Erythroblast (primary cell): ENCODE measurements at regions not wholly inside any gene's neighbourhood (a gene's known extent, or its start where the extent isn't known, plus 50 kb on each side); places are given as distances from the start of the nearest gene placed in this dataset.
"Not testable (repeated sequence)": the region's sequence is repeated elsewhere in the genome, so short reads cannot be mapped to it uniquely, and the experiment has no call there.

Experiments used
- DNase-seq, 2 experiments: peaks; one replicate each; lab custom pipeline; 2025; lab: John Stamatoyannopoulos, UW
- GATA1 ChIP-seq: IDR thresholded peaks from 2 replicates; pipeline ENCODE4 v1.6.1; 2011; ENCODE audit warnings: low read depth, mild to moderate bottlenecking, control low read depth, low read length, moderate library complexity
- POLR2A ChIP-seq: IDR thresholded peaks from 2 replicates; pipeline ENCODE4 v1.6.1; 2011; ENCODE audit warnings: mild to moderate bottlenecking, low read length

GRCh38 chr3:6251612-6252400 is 609.1 kb upstream of the GRM7 start:
- DNase-seq = no peak
- TF ChIP-seq POLR2A = no peak

- no peak for DNase-seq
- TF ChIP-seq GATA1 = no peak
- TF ChIP-seq POLR2A = no peak
Measured at GRCh38 chr3:6254490-6254889, 606.4 kb upstream of the GRM7 start.

GRCh38 chr3:6255229-6255628 is 605.7 kb upstream of the GRM7 start:
- no peak for DNase-seq
- TF ChIP-seq POLR2A (no peak), GATA1 (no peak)

- TF ChIP-seq POLR2A (no peak), GATA1 (no peak)
- DNase-seq = no peak
Measured at GRCh38 chr3:6260551-6261191, 600.2 kb upstream of the GRM7 start.

- DNase-seq = no peak
- no peak for TF ChIP-seq GATA1
- no peak for TF ChIP-seq POLR2A
Measured at GRCh38 chr3:6262010-6262409, 598.9 kb upstream of the GRM7 start.

- no peak for DNase-seq
- TF ChIP-seq POLR2A = no peak
- TF ChIP-seq GATA1 = no peak
Measured at GRCh38 chr3:6264036-6264435, 596.9 kb upstream of the GRM7 start.

- TF ChIP-seq POLR2A = no peak
- no peak for TF ChIP-seq GATA1
- no peak for DNase-seq
Measured at GRCh38 chr3:6264906-6265305, 596.0 kb upstream of the GRM7 start.

- DNase-seq = no peak
- TF ChIP-seq GATA1 = no peak
- TF ChIP-seq POLR2A = no peak
Measured at GRCh38 chr3:6266135-6266534, 594.8 kb upstream of the GRM7 start.

- no peak for TF ChIP-seq GATA1
- no peak for TF ChIP-seq POLR2A
Measured at GRCh38 chr3:6273878-6274277, 587.0 kb upstream of the GRM7 start.

GRCh38 chr3:6281662-6282061 is 579.3 kb upstream of the GRM7 start:
- TF ChIP-seq POLR2A (no peak), GATA1 (no peak)
- no peak for DNase-seq

More at GRCh38 chr3:6273878-6274277, 587.0 kb upstream of the GRM7 start:
- no peak for DNase-seq

GRCh38 chr3:6282918-6283317 is 578.0 kb upstream of the GRM7 start:
- TF ChIP-seq GATA1 = no peak
- no peak for TF ChIP-seq POLR2A
- DNase-seq = no peak

GRCh38 chr3:6287088-6287875 is 573.6 kb upstream of the GRM7 start:
- no peak for TF ChIP-seq GATA1
- no peak for TF ChIP-seq POLR2A
- no peak for DNase-seq

- no peak for DNase-seq
Measured at GRCh38 chr3:6301626-6302025, 559.3 kb upstream of the GRM7 start.

GRCh38 chr3:6315906-6316305 is 545.0 kb upstream of the GRM7 start:
- no peak for DNase-seq
- TF ChIP-seq POLR2A (no peak), GATA1 (no peak)

More at GRCh38 chr3:6301626-6302025, 559.3 kb upstream of the GRM7 start:
- TF ChIP-seq POLR2A (no peak), GATA1 (no peak)

- no peak for TF ChIP-seq GATA1
- no peak for TF ChIP-seq POLR2A
- no peak for DNase-seq
Measured at GRCh38 chr3:6321999-6322398, 538.9 kb upstream of the GRM7 start.

- no peak for DNase-seq
- TF ChIP-seq GATA1 (no peak), POLR2A (no peak)
Measured at GRCh38 chr3:6326771-6327170, 534.1 kb upstream of the GRM7 start.

- DNase-seq = not testable (repeated sequence)
Measured at GRCh38 chr3:6340980-6341325, 520.0 kb upstream of the GRM7 start.
